ENCODE measurements at regions not wholly inside any gene's neighbourhood (a gene's known extent, or its start where the extent isn't known, plus 50 kb on each side); places are given as distances from the start of the nearest gene placed in this dataset.

- TF ChIP-seq REST (IDR thresholded peaks at IDR 0.05; ENCODE audit: unreplicated experiment) (no peak), POLR2AphosphoS5 (IDR thresholded peaks at IDR 0.05; ENCODE audit: low read depth) (no peak), STAT1 (IDR thresholded peaks at IDR 0.05; ENCODE audit: unreplicated experiment) (no peak), EZH2 (IDR thresholded peaks at IDR 0.05; ENCODE audit: low read depth, unreplicated experiment) (no peak), ZNF114 (CRISPR knock-in tag; IDR thresholded peaks at IDR 0.05) (no peak), EZH2phosphoT487 (IDR thresholded peaks at IDR 0.05; ENCODE audit: unreplicated experiment) (no peak), ZNF331 (CRISPR knock-in tag; IDR thresholded peaks at IDR 0.05; ENCODE audit: low read depth) (no peak), JUNB (IDR thresholded peaks at IDR 0.05; ENCODE audit: unreplicated experiment) (no peak), NANOG (IDR thresholded peaks at IDR 0.05; ENCODE audit: borderline replicate concordance) (no peak)
- TF ChIP-seq, protein P1, sequence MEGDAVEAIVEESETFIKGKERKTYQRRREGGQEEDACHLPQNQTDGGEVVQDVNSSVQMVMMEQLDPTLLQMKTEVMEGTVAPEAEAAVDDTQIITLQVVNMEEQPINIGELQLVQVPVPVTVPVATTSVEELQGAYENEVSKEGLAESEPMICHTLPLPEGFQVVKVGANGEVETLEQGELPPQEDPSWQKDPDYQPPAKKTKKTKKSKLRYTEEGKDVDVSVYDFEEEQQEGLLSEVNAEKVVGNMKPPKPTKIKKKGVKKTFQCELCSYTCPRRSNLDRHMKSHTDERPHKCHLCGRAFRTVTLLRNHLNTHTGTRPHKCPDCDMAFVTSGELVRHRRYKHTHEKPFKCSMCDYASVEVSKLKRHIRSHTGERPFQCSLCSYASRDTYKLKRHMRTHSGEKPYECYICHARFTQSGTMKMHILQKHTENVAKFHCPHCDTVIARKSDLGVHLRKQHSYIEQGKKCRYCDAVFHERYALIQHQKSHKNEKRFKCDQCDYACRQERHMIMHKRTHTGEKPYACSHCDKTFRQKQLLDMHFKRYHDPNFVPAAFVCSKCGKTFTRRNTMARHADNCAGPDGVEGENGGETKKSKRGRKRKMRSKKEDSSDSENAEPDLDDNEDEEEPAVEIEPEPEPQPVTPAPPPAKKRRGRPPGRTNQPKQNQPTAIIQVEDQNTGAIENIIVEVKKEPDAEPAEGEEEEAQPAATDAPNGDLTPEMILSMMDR (conservative IDR thresholded peaks at IDR 0.05; ENCODE audit: low read depth in 2 of 2), result no peak
Measured at GRCh38 chr13:22106058-22106457, 435.2 kb downstream of the FGF9 start (continued).

DNA sequence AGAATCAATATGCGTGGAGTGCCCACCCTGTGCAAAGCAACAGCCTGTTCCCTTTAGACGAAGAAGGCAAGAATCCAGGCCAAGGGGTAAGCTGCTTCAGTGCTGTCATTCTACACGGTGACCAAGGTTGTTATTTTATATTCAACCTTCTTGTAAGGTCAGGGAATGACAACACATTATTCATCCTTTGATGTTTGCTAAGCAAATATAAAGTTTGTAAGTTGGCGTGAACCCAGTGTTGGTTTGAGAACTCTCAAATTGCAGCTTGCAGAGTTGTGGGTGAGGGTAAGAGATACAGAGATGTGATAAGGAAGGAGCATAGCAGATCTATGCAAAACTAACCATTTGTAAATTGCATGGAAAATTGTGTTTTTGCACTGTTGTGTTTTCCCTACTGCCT, 436.7 kb downstream of the FGF9 start:
- Histone ChIP-seq H3K27me3 (ENCODE audit: insufficient read depth) (no peaks in the 10 kb centered on the region), H3K9me2 (ENCODE audit: insufficient read depth) (peaks cover 11% of the 10 kb centered on the region), H3K79me2 (replicated peaks; ENCODE audit: insufficient read depth) (peaks cover 26% of the 10 kb centered on the region), H3K4me1 (ENCODE audit: insufficient read depth) (0 out of 2 replicates have a peak, but pooled peaks cover 4% of the 10 kb centered on the region), H3K4me2 (no peak overlapping the region), H3K4me3 (no peak overlapping the region), H2AFZ (no peak overlapping the region), H4K20me1 (replicated peaks; ENCODE audit: insufficient read depth) (peaks cover 6% of the 10 kb centered on the region; the same call in 1 of the 2 replicates), H3K36me3 (ENCODE audit: insufficient read depth) (no peaks in the 10 kb centered on the region), H3K27ac (ENCODE audit: low read depth) (no peak overlapping the region), H3F3A (replicated peaks; ENCODE audit: low read depth) (no peaks in the 10 kb centered on the region)
- Mint-ChIP-seq H3K4me1 (peaks cover 7% of the 10 kb centered on the region), H3K27ac (no peak overlapping the region), H3K36me3 (ENCODE audit: low read depth) (no peaks in the 10 kb centered on the region), H3K4me3 (no peak overlapping the region), H3K27me3 (ENCODE audit: insufficient read depth, low read depth, poor library complexity) (no peaks in the 10 kb centered on the region), H3K9me3 (no peaks in the 10 kb centered on the region)
- ATAC-seq (no peak), DNase-seq (ENCODE audit: low spot score) (no peak)
- TF ChIP-seq ZNF331 (CRISPR knock-in tag; IDR thresholded peaks at IDR 0.05; ENCODE audit: low read depth) (no peak), STAT1 (IDR thresholded peaks at IDR 0.05; ENCODE audit: unreplicated experiment) (no peak), POLR2AphosphoS5 (IDR thresholded peaks at IDR 0.05; ENCODE audit: low read depth) (no peak), ZNF114 (CRISPR knock-in tag; IDR thresholded peaks at IDR 0.05) (no peak), ETS1 (IDR thresholded peaks at IDR 0.05) (no peak), EZH2 (IDR thresholded peaks at IDR 0.05; ENCODE audit: low read depth, unreplicated experiment) (no peak), CREB1 (CRISPR knock-in tag; IDR thresholded peaks at IDR 0.05; ENCODE audit: low read depth) (no peak)
- TF ChIP-seq, protein P1 (conservative IDR thresholded peaks at IDR 0.05; ENCODE audit: low read depth in 2 of 2), result no peak

All from GM23338 (cell line).